ENCODE measurements at regions not wholly inside any gene's neighbourhood (a gene's known extent, or its start where the extent isn't known, plus 50 kb on each side); places are given as distances from the start of the nearest gene placed in this dataset.

- Histone ChIP-seq H3K36me3 (no peaks in the 10 kb centered on the region), H3K27ac (no peak overlapping the region), H3K27me3 (peaks cover 3% of the 10 kb centered on the region), H3K4me3 (ENCODE audit: low read depth in 1 of 2, low read length in 1 of 2) (no peak overlapping the region), H3K9me3 (no peaks in the 10 kb centered on the region), H3K4me1 (ENCODE audit: control insufficient read depth in 1 of 2, insufficient read depth in 1 of 2, low read depth in 1 of 2, low read length in 1 of 2) (no peaks in the 10 kb centered on the region)
- TF ChIP-seq CTCF (IDR thresholded peaks at IDR 0.05), result no peak
Observed at GRCh38 chr6:169841907-169842606, 90.6 kb downstream of the ERMARD start.

- H3K27me3 ChIP-seq, result peaks cover 3% of the 10 kb centered on the region
Observed at GRCh38 chr6:169841251-169841650, 89.8 kb downstream of the ERMARD start.

GRCh38 chr6:169839898-169840631, 88.6 kb downstream of the ERMARD start:
- no peaks in the 10 kb centered on the region for H3K9me3 ChIP-seq
- H3K4me3 ChIP-seq (ENCODE audit: low read depth in 1 of 2, low read length in 1 of 2), result no peak overlapping the region
- H3K36me3 ChIP-seq, result no peaks in the 10 kb centered on the region
- H3K27me3 ChIP-seq, result peaks cover 8% of the 10 kb centered on the region
- H3K4me1 ChIP-seq (ENCODE audit: control insufficient read depth in 1 of 2, insufficient read depth in 1 of 2, low read depth in 1 of 2, low read length in 1 of 2), result no peaks in the 10 kb centered on the region
- TF ChIP-seq CTCF (IDR thresholded peaks at IDR 0.05), result no peak
- no peak overlapping the region for H3K27ac ChIP-seq

More at GRCh38 chr6:169841251-169841650, 89.8 kb downstream of the ERMARD start:
- Histone ChIP-seq H3K4me1 (ENCODE audit: control insufficient read depth in 1 of 2, insufficient read depth in 1 of 2, low read depth in 1 of 2, low read length in 1 of 2) (no peaks in the 10 kb centered on the region), H3K4me3 (ENCODE audit: low read depth in 1 of 2, low read length in 1 of 2) (no peak overlapping the region), H3K9me3 (no peaks in the 10 kb centered on the region), H3K36me3 (no peaks in the 10 kb centered on the region), H3K27ac (no peak overlapping the region)
- no peak for TF ChIP-seq CTCF (IDR thresholded peaks at IDR 0.05)

GRCh38 chr6:169839493-169839892, 88.1 kb downstream of the ERMARD start:
- Histone ChIP-seq H3K4me1 (ENCODE audit: control insufficient read depth in 1 of 2, insufficient read depth in 1 of 2, low read depth in 1 of 2, low read length in 1 of 2) (no peaks in the 10 kb centered on the region), H3K9me3 (no peaks in the 10 kb centered on the region), H3K4me3 (ENCODE audit: low read depth in 1 of 2, low read length in 1 of 2) (no peak overlapping the region), H3K27me3 (peaks cover 14% of the 10 kb centered on the region), H3K27ac (no peak overlapping the region), H3K36me3 (no peaks in the 10 kb centered on the region)
- no peak for TF ChIP-seq CTCF (IDR thresholded peaks at IDR 0.05)

GRCh38 chr6:169839029-169839481, 87.6 kb downstream of the ERMARD start:
- Histone ChIP-seq H3K27ac (no peak overlapping the region), H3K27me3 (peaks cover 16% of the 10 kb centered on the region), H3K9me3 (no peaks in the 10 kb centered on the region), H3K4me1 (ENCODE audit: control insufficient read depth in 1 of 2, insufficient read depth in 1 of 2, low read depth in 1 of 2, low read length in 1 of 2) (no peaks in the 10 kb centered on the region), H3K36me3 (no peaks in the 10 kb centered on the region), H3K4me3 (ENCODE audit: low read depth in 1 of 2, low read length in 1 of 2) (no peak overlapping the region)
- no peak for TF ChIP-seq CTCF (IDR thresholded peaks at IDR 0.05)
